ENCODE measurements at regions not wholly inside any gene's neighbourhood (a gene's known extent, or its start where the extent isn't known, plus 50 kb on each side); places are given as distances from the start of the nearest gene placed in this dataset.

GRCh38 chr13:97719736-97720135 is 233.7 kb upstream of the IPO5 start:
- TF ChIP-seq POLR2AphosphoS5 (IDR thresholded peaks at IDR 0.05; ENCODE audit: control insufficient read depth, insufficient read depth, low read depth, low read length) (no peak), MBD2 (IDR thresholded peaks at IDR 0.05; ENCODE audit: borderline replicate concordance, low read depth) (no peak)

Data from K562 (cell line).